Transverse colon (tissue), 4 donors: ENCODE measurements at regions not wholly inside any gene's neighbourhood (a gene's known extent, or its start where the extent isn't known, plus 50 kb on each side); places are given as distances from the start of the nearest gene placed in this dataset.

Experiments used
- DNase-seq: peaks from one replicate; pipeline ENCODE4 v3.0.0-alpha.2; 2019
- H3K27ac ChIP-seq, 4 donors: fragments of 200-600 bp; sonication (generic); 2 replicates each; pipeline ENCODE4 v1.5.1; 2016 to 2018; ENCODE audit warnings: inconsistent platforms in 4 of 4
- H3K27me3 ChIP-seq: fragments of 200-600 bp; sonication (generic); 2 replicates; pipeline ENCODE4 v1.5.1; 2017; ENCODE audit warnings: inconsistent platforms
- H3K36me3 ChIP-seq, 4 donors: fragments of 200-600 bp; sonication (generic); 2 replicates each; pipeline ENCODE4 v1.5.1; 2017 to 2019; ENCODE audit warnings: inconsistent platforms in 4 of 4
- H3K4me1 ChIP-seq, 4 donors: fragments of 200-600 bp; sonication (generic); 2 replicates each; pipeline ENCODE4 v1.5.1; 2017 to 2020; ENCODE audit warnings: inconsistent platforms in 4 of 4
- H3K4me3 ChIP-seq, 4 donors: fragments of 200-600 bp; sonication (generic); 1 replicate in 1 of 4; 2 replicates in 3 of 4; pipeline versions ENCODE4 v1.5.1 to v1.6.1; 2017 to 2019; ENCODE audit warnings: inconsistent platforms in 4 of 4
- H3K9me3 ChIP-seq, 2 donors: fragments of 200-600 bp; sonication (generic); 2 replicates each; pipeline ENCODE4 v1.5.1; 2017 to 2019; ENCODE audit warnings: inconsistent platforms in 2 of 2
- EP300 ChIP-seq: sonication (generic); formaldehyde crosslinking; IDR thresholded peaks from one replicate; pipeline ENCODE4 v1.6.1; 2017; ENCODE audit warnings: antibody characterized with exemption, low read depth
- POLR2A ChIP-seq: fragments of 450-650 bp; IDR thresholded peaks from one replicate; pipeline ENCODE4 v1.6.1; 2016; ENCODE audit warnings: antibody characterized with exemption, mild to moderate bottlenecking, moderate library complexity
- POLR2AphosphoS5 ChIP-seq, 3 donors: sonication (generic); formaldehyde crosslinking; IDR thresholded peaks; one replicate each; pipeline ENCODE4 v1.6.1; 2016; ENCODE audit warnings: antibody characterized with exemption in 3 of 3
- WGBS, 2 donors: methylation state at CpG; one replicate each; pipeline ENCODE4 v1.1.5; 2018; ENCODE audit warnings: low coverage in 1 of 2; 5-methylcytosine and 5-hydroxymethylcytosine counted together
- in situ Hi-C, 4 donors: fragments of 200-750 bp; cut with MboI; loops; one replicate each; pipeline versions ENCODE4 v1.15.0 to v1.15.1; 2017; ENCODE audit warnings: low sequenced_read_pairs in 3 of 4, low pct_ligation_motif_present in 1 of 4, low pct_unique_long_range_greater_than_20kb in 1 of 4
- intact Hi-C: fragments of 100-400 bp; cut with DNase I; formaldehyde crosslinking; loops from one replicate; pipeline ENCODE4 v1.15.1; 2023; ENCODE audit warnings: low total_unique reads
- TF ChIP-seq, protein P1 (sequence below), 5 experiments: fragments of 200-600 bp in 3 of 5; fragments of 450-650 bp in 2 of 5; sonication (generic) in 3 of 5; IDR thresholded peaks; 1 replicate in 2 of 5; 2 replicates in 3 of 5; pipeline ENCODE4 v1.5.1; 2016 to 2017; ENCODE audit warnings: antibody characterized with exemption in 5 of 5, inconsistent platforms in 3 of 5, mild to moderate bottlenecking in 2 of 5, moderate library complexity in 1 of 5

DNA sequence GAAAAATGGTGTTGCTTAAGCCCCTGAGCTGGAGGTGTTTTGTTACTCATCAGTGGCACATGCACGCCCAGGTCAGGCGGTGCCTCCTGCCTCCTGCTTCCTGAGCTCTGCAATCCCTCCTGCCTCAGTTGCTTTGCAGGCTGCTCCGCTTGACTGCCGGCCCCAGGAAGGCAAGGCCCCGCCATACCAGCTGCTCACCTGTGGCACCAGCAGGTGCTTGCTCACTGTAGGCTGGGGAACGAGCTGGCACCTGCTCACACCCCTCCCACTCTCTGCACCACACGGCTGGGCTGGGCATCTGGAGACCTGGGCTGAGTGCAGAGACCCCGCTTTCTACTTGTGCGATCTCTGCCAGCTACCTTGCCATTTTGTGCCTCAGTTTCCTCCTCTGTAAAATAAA lies 200.2 kb downstream of the RBFOX3 start:
- Histone ChIP-seq H3K9me3 (no peaks in the 10 kb centered on the region), H3K4me1 (peaks cover 0 to 7% (median 3%) of the 10 kb centered on the region in 4 donors), H3K36me3 (no peaks in the 10 kb centered on the region), H3K4me3 (no peak overlapping the region), H3K27me3 (peaks cover 36% of the 10 kb centered on the region), H3K27ac (no peak overlapping the region)
- in situ Hi-C loops = no loop called here
- intact Hi-C loops = loop anchor here (10.0 kb wide), 1 partner anchor 194 kb away; no protein-coding TSS in a partner anchor
- no peak for DNase-seq
- TF ChIP-seq EP300 (no peak), POLR2A (no peak), POLR2AphosphoS5 (IDR thresholded peaks at IDR 0.05) (no peak)
- TF ChIP-seq, protein P1, sequence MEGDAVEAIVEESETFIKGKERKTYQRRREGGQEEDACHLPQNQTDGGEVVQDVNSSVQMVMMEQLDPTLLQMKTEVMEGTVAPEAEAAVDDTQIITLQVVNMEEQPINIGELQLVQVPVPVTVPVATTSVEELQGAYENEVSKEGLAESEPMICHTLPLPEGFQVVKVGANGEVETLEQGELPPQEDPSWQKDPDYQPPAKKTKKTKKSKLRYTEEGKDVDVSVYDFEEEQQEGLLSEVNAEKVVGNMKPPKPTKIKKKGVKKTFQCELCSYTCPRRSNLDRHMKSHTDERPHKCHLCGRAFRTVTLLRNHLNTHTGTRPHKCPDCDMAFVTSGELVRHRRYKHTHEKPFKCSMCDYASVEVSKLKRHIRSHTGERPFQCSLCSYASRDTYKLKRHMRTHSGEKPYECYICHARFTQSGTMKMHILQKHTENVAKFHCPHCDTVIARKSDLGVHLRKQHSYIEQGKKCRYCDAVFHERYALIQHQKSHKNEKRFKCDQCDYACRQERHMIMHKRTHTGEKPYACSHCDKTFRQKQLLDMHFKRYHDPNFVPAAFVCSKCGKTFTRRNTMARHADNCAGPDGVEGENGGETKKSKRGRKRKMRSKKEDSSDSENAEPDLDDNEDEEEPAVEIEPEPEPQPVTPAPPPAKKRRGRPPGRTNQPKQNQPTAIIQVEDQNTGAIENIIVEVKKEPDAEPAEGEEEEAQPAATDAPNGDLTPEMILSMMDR (IDR thresholded peaks at IDR 0.05) = no peak
- WGBS, 2 donors = 60 to 72% methylated on average over 2 to 9 of the region's 9 CpGs

DNA sequence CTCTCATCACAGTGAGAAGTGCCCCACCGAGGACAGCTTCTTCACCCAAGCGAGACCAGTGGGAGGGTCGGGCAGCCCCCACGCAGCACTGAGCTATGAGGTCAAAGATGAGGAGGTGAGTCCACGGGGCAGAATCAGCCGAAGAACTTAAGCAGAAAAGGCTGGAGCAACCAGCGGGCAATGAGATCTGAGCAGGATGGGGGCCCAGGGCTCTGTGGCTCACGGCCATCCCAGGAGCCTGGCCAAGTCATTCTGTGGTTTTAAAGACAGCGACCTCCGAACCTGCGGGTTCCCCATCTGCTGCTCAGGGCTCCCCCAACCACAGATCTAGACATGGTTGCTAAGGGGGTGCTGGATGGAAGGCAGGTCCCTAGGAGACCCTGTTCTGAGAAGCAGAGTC lies 202.6 kb downstream of the RBFOX3 start:
- Histone ChIP-seq H3K9me3 (no peaks in the 10 kb centered on the region), H3K27me3 (peaks cover 34% of the 10 kb centered on the region), H3K27ac (no peak overlapping the region), H3K36me3 (no peaks in the 10 kb centered on the region), H3K4me3 (no peak overlapping the region), H3K4me1 (peaks cover 0 to 2% (median under 1%) of the 10 kb centered on the region in 4 donors)
- 48 to 58% methylated on average over 4 to 11 of the region's 11 CpGs for WGBS, 2 donors
- intact Hi-C loops (no loop called here), in situ Hi-C loops (no loop called here)
- TF ChIP-seq, protein P1 (IDR thresholded peaks at IDR 0.05) = no peak
- TF ChIP-seq POLR2AphosphoS5 (IDR thresholded peaks at IDR 0.05) (no peak), EP300 (no peak), POLR2A (no peak)
- no peak for DNase-seq

DNA sequence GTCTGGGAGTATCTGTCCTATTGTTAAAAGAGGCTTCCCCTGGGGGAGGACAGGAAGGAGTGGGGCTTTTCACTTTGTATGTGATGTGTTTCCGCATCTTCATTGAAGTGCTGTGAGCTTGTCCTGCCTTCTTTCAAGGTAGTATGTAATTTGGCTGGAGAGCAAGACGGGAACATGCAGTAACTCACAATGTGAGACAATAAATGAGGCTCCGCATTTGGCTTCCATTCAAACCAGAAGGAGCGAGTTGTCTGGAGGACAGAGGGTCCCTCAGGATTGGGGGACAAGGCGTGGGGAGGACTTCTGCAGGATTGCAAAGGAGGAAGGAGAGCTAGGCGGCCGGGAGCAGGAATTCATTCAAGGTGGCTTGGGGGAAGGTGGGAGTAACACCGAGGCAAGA lies 203.5 kb downstream of the RBFOX3 start:
- intact Hi-C loops = no loop called here
- no peaks in the 10 kb centered on the region for H3K4me1 ChIP-seq
- no peak overlapping the region for H3K4me3 ChIP-seq
- DNase-seq = no peak
- 37 to 44% methylated on average over 4 to 8 of the region's 8 CpGs for WGBS, 2 donors
- H3K27me3 ChIP-seq = peaks cover 40% of the 10 kb centered on the region
- H3K27ac ChIP-seq = no peak overlapping the region
- TF ChIP-seq EP300 (no peak), POLR2A (no peak), POLR2AphosphoS5 (IDR thresholded peaks at IDR 0.05) (no peak)
- TF ChIP-seq, protein P1 (IDR thresholded peaks at IDR 0.05) = no peak
- H3K36me3 ChIP-seq = no peaks in the 10 kb centered on the region
- in situ Hi-C loops = no loop called here
- H3K9me3 ChIP-seq = no peaks in the 10 kb centered on the region

DNA sequence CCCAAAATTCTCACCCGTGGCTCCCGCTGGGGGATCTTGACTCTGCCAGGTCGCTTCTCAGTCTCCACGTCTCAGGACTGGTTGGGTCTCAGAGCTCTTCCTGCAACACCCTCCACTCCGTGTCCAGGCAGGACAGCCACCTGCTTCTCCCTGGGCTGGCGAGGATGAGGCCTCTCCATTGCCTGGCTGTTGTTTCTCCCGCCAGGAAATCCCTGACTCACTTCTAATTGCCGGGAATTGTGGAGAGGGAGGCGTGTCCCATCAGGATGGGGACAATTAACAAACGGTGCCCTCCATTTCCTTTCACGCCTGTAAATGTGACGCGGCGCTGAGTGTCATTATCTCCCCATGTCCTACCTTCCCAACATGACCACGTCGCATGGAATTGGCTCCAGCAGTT lies 204.5 kb downstream of the RBFOX3 start:
- DNase-seq = no peak
- H3K4me3 ChIP-seq = no peak overlapping the region
- TF ChIP-seq, protein P1 (IDR thresholded peaks at IDR 0.05) = no peak
- TF ChIP-seq EP300 (no peak), POLR2AphosphoS5 (IDR thresholded peaks at IDR 0.05) (no peak), POLR2A (no peak)
- H3K9me3 ChIP-seq = no peaks in the 10 kb centered on the region
- WGBS, 2 donors = 37 to 40% methylated on average over 2 to 16 of the region's 16 CpGs
- no peak overlapping the region for H3K27ac ChIP-seq
- peaks cover 0 to under 1% (median 0%) of the 10 kb centered on the region in 4 donors for H3K4me1 ChIP-seq
- H3K36me3 ChIP-seq = no peaks in the 10 kb centered on the region
- peaks cover 46% of the 10 kb centered on the region for H3K27me3 ChIP-seq
- in situ Hi-C loops = no loop called here
- intact Hi-C loops = no loop called here
